NCI-H2081 (cell line): ENCODE measurements at regions not wholly inside any gene's neighbourhood (a gene's known extent, or its start where the extent isn't known, plus 50 kb on each side); places are given as distances from the start of the nearest gene placed in this dataset.

Source experiments
- DNase-seq, 2 experiments: peaks; one replicate each; lab custom pipeline; 2025; lab: John Stamatoyannopoulos, UW

GRCh38 chr4:175127314-175127713 lies 209.2 kb downstream of the ADAM29 start:
- DNase-seq, result no peak

GRCh38 chr4:175129797-175130196 lies 211.6 kb downstream of the ADAM29 start:
- DNase-seq, result no peak

- no peak for DNase-seq
Observed at GRCh38 chr4:175139205-175139604, 221.0 kb downstream of the ADAM29 start.

GRCh38 chr4:175143116-175143515 lies 225.0 kb downstream of the ADAM29 start:
- no peak for DNase-seq

GRCh38 chr4:175146799-175147198 lies 228.6 kb downstream of the ADAM29 start:
- no peak for DNase-seq

- no peak for DNase-seq
Observed at GRCh38 chr4:175147233-175147632, 229.1 kb downstream of the ADAM29 start.

- no peak for DNase-seq
Observed at GRCh38 chr4:175166020-175166419, 247.9 kb downstream of the ADAM29 start.

- no peak for DNase-seq
Observed at GRCh38 chr4:175176710-175177109, 258.6 kb downstream of the ADAM29 start.

- DNase-seq, result no peak
Observed at GRCh38 chr4:175190654-175191053, 272.5 kb downstream of the ADAM29 start.

- DNase-seq, result no peak
Observed at GRCh38 chr4:175198056-175198455, 279.9 kb downstream of the ADAM29 start.

GRCh38 chr4:175215208-175215607 lies 297.1 kb downstream of the ADAM29 start:
- DNase-seq, result no peak

- DNase-seq, result no peak
Observed at GRCh38 chr4:175215657-175216056, 297.5 kb downstream of the ADAM29 start.

GRCh38 chr4:175229154-175229553 lies 311.0 kb downstream of the ADAM29 start:
- no peak for DNase-seq

- no peak for DNase-seq
Observed at GRCh38 chr4:175234162-175234561, 316.0 kb downstream of the ADAM29 start.

- DNase-seq, result no peak
Observed at GRCh38 chr4:175238827-175239517, 320.8 kb downstream of the ADAM29 start.

GRCh38 chr4:175246941-175247340 lies 328.8 kb downstream of the ADAM29 start:
- no peak for DNase-seq

GRCh38 chr4:175252642-175253041 lies 334.5 kb downstream of the ADAM29 start:
- DNase-seq, result no peak

GRCh38 chr4:175253184-175253902 lies 335.2 kb downstream of the ADAM29 start:
- no peak for DNase-seq

- no peak for DNase-seq
Observed at GRCh38 chr4:175263537-175263936, 345.4 kb downstream of the ADAM29 start.

- DNase-seq, result no peak
Observed at GRCh38 chr4:175271010-175271630, 353.0 kb downstream of the ADAM29 start.

GRCh38 chr4:175273995-175274753 lies 356.0 kb downstream of the ADAM29 start:
- no peak for DNase-seq

GRCh38 chr4:175277816-175278215 lies 359.7 kb downstream of the ADAM29 start:
- peak; percentile 42 to 62 for DNase-seq
